Bronchial epithelial cell (primary cell): ENCODE measurements at regions not wholly inside any gene's neighbourhood (a gene's known extent, or its start where the extent isn't known, plus 50 kb on each side); places are given as distances from the start of the nearest gene placed in this dataset.
A peak's percentile ranks its signal among the peaks of the same experiment; 100 is the strongest.

Experiments
- DNase-seq: peaks from one replicate; pipeline ENCODE4 v3.0.0-alpha.2; 2010; ENCODE audit warnings: low read depth
- FAIRE-seq: peaks from 2 replicates; lab custom pipeline; 2011; peaks lifted over from hg19 to GRCh38; lab: Jason Lieb, UNC
- H3K27me3 ChIP-seq: 2 replicates; pipeline ENCODE4 v1.5.1; 2011; ENCODE audit warnings: low read length; ENCODE audit not compliant: control insufficient read depth, insufficient read depth
- H3K36me3 ChIP-seq: 2 replicates; pipeline ENCODE4 v1.5.1; 2011; ENCODE audit warnings: low read length; ENCODE audit not compliant: control insufficient read depth, insufficient read depth
- H3K4me3 ChIP-seq: 2 replicates; pipeline ENCODE4 v1.5.1; 2011; ENCODE audit warnings: mild to moderate bottlenecking, low read depth, low read length, control low read depth
- TF ChIP-seq, protein P1 (sequence below): IDR thresholded peaks from 2 replicates; pipeline ENCODE4 v1.5.1; 2011; ENCODE audit warnings: mild to moderate bottlenecking, moderate library complexity, low read length, control low read depth, inconsistent platforms; ENCODE audit not compliant: insufficient read depth, severe bottlenecking

DNA sequence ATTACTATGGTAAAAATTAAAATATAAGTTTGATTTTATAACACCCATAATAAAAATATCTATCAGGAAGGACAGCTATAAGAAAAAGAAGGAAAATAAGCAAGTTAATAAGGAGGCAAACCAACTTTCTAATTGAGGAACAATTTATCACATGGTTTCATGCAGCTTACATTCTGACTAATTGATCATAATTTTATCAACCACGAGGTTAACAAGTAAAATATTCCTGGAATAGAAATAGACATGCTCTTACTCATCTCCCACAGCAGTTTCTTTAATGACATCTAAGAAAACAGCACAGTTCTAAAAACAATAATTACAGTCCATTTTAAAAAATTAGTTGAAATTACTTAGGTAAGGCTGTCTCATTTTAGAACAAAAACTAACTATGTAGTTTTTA is 130.8 kb upstream of the KRR1 start:
- Histone ChIP-seq H3K36me3 (no peaks in the 10 kb centered on the region), H3K4me3 (no peak overlapping the region), H3K27me3 (no peaks in the 10 kb centered on the region)
- FAIRE-seq (no peak), DNase-seq (peak; percentile 72)
- TF ChIP-seq, protein P1, sequence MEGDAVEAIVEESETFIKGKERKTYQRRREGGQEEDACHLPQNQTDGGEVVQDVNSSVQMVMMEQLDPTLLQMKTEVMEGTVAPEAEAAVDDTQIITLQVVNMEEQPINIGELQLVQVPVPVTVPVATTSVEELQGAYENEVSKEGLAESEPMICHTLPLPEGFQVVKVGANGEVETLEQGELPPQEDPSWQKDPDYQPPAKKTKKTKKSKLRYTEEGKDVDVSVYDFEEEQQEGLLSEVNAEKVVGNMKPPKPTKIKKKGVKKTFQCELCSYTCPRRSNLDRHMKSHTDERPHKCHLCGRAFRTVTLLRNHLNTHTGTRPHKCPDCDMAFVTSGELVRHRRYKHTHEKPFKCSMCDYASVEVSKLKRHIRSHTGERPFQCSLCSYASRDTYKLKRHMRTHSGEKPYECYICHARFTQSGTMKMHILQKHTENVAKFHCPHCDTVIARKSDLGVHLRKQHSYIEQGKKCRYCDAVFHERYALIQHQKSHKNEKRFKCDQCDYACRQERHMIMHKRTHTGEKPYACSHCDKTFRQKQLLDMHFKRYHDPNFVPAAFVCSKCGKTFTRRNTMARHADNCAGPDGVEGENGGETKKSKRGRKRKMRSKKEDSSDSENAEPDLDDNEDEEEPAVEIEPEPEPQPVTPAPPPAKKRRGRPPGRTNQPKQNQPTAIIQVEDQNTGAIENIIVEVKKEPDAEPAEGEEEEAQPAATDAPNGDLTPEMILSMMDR, result no peak

DNA sequence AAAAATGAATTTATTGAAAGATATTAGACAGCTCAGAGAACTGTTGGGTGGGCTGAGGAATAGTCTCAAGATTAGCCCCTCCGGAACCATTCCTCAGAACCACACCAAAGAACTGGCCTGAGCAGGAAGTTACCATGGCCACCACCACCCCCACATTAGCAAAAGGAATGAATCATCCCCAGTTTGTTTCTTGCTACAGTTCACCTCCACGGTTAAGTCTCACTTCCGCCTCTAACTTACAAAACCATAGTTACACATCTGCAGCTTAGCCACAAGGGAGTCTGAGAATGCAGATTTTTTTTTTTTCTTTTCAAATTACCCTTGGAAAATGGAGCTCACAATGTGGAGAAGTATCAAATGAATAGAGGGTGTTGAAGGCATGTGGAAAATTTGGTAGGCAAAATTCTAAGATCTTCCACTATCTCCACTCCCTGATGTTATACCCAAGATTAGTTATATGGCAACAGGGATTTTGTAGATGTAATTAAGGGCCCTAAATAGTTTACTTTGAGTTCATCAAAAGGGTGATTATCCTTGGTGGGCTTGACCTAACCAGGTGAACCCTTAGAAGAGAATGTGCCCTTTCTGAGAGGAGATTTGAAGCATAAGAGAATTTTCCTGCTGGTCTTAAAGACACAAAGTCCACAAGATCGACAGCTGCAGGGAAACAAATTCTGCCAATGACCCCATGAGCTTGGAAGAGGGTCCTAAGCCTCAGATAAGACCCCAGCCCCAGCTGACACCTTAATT is 129.8 kb upstream of the KRR1 start:
- TF ChIP-seq, protein P1, result no peak
- Histone ChIP-seq H3K36me3 (no peaks in the 10 kb centered on the region), H3K27me3 (no peaks in the 10 kb centered on the region), H3K4me3 (no peak overlapping the region)
- no peak for FAIRE-seq
- peak; percentile 92 for DNase-seq

GRCh38 chr12:75638792-75639191 is 127.4 kb upstream of the KRR1 start:
- no peak for FAIRE-seq
- no peaks in the 10 kb centered on the region for H3K27me3 ChIP-seq
- H3K4me3 ChIP-seq, result no peak overlapping the region
- H3K36me3 ChIP-seq, result no peaks in the 10 kb centered on the region
- no peak for DNase-seq
- TF ChIP-seq, protein P1, result no peak

DNA sequence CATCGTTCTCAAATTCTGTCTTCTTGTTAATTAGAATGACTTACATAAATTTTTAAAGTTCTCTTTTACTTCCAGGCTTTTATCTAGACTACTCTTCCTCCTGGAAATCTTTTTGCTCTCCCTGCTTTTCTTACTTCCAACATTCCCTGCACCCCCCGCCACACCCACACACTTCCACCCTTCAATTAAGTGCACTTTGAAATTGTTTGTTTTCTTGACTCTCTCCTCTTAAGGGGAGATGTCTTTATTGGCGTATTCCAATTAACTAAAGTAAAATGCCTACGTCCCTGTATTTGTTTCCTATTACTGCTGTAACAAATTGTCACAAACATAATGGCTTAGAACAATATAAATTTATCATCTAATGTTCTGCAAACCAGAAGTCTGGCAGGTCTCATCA is 125.2 kb upstream of the KRR1 start:
- Histone ChIP-seq H3K4me3 (no peak overlapping the region), H3K27me3 (no peaks in the 10 kb centered on the region), H3K36me3 (no peaks in the 10 kb centered on the region)
- DNase-seq, result no peak
- FAIRE-seq, result no peak
- TF ChIP-seq, protein P1, result no peak

- H3K36me3 ChIP-seq, result no peaks in the 10 kb centered on the region
- TF ChIP-seq, protein P1, result no peak
- DNase-seq (peak; percentile 74), FAIRE-seq (no peak)
- no peak overlapping the region for H3K4me3 ChIP-seq
- H3K27me3 ChIP-seq, result no peaks in the 10 kb centered on the region
These were observed 124.4 kb upstream of the KRR1 start for GRCh38 chr12:75635606-75636444.
